Fibroblast of mammary gland (primary cell): ENCODE measurements at regions not wholly inside any gene's neighbourhood (a gene's known extent, or its start where the extent isn't known, plus 50 kb on each side); places are given as distances from the start of the nearest gene placed in this dataset.

Experiments
- DNase-seq: peaks from one replicate; pipeline ENCODE4 v3.0.0-alpha.2; 2010; ENCODE audit warnings: low read depth
- H3K4me3 ChIP-seq: 2 replicates; pipeline ENCODE4 v1.5.1; 2011; ENCODE audit warnings: low read depth, mild to moderate bottlenecking, low read length, moderate library complexity; ENCODE audit not compliant: control insufficient read depth
- CTCF ChIP-seq: conservative IDR thresholded peaks from 2 replicates; pipeline ENCODE4 v1.5.1; 2011; ENCODE audit warnings: low read depth, low read length, inconsistent platforms; ENCODE audit not compliant: control insufficient read depth, insufficient read depth

GRCh38 chr10:43885252-43885651 lies 236.6 kb upstream of the ZNF32 start:
- no peak overlapping the region for H3K4me3 ChIP-seq
- no peak for TF ChIP-seq CTCF
- DNase-seq = no peak

GRCh38 chr10:43884501-43885105 lies 235.9 kb upstream of the ZNF32 start:
- no peak for DNase-seq
- TF ChIP-seq CTCF = no peak
- no peak overlapping the region for H3K4me3 ChIP-seq

- no peak for TF ChIP-seq CTCF
- H3K4me3 ChIP-seq = no peak overlapping the region
- no peak for DNase-seq
These were observed 234.0 kb upstream of the ZNF32 start for GRCh38 chr10:43882711-43883110.

GRCh38 chr10:43881657-43882056 lies 233.0 kb upstream of the ZNF32 start:
- TF ChIP-seq CTCF = no peak
- no peak for DNase-seq
- H3K4me3 ChIP-seq = no peak overlapping the region

GRCh38 chr10:43880160-43880559 lies 231.5 kb upstream of the ZNF32 start:
- no peak for DNase-seq
- no peak overlapping the region for H3K4me3 ChIP-seq
- no peak for TF ChIP-seq CTCF

- H3K4me3 ChIP-seq = no peak overlapping the region
- no peak for TF ChIP-seq CTCF
- DNase-seq = no peak
These were observed 231.1 kb upstream of the ZNF32 start for GRCh38 chr10:43879742-43880141.

GRCh38 chr10:43879162-43879561 lies 230.5 kb upstream of the ZNF32 start:
- TF ChIP-seq CTCF = no peak
- DNase-seq = no peak
- H3K4me3 ChIP-seq = no peak overlapping the region
